ENCODE measurements at regions not wholly inside any gene's neighbourhood (a gene's known extent, or its start where the extent isn't known, plus 50 kb on each side); places are given as distances from the start of the nearest gene placed in this dataset.

DNA sequence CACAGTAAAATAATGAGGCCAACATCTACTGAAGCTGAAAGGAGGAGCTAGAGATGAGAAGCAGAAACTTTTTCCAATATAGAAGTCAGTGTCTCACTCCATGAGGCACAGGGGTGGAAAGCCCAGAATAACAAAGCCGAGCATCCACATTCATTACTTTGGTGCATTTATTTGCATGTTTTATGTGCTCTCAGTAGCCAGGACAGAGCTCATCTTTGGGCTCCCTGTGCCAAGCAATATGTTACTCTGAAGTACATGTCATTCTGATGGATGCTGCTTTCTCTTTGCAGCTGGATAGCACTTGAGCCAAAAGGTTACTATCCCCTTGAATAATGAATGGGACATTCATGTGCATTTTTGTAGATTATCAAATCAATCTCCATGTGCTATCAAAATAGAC lies 338.6 kb upstream of the SOX11 start:
- no peak for TF ChIP-seq YY1 (IDR thresholded peaks at IDR 0.05; ENCODE audit: insufficient read depth, insufficient read length)
- no peak for TF ChIP-seq SUZ12 (IDR thresholded peaks at IDR 0.05; ENCODE audit: extremely low read depth, insufficient read depth, insufficient read length)
- no peak for TF ChIP-seq ZNF274 (IDR thresholded peaks at IDR 0.05; ENCODE audit: low read depth, low read length)
